HG03175 (cell line): ENCODE measurements at regions not wholly inside any gene's neighbourhood (a gene's known extent, or its start where the extent isn't known, plus 50 kb on each side); places are given as distances from the start of the nearest gene placed in this dataset.

Experiments used
- ATAC-seq: cut with Tn5 transposase; IDR thresholded peaks from one replicate; pipeline ENCODE4 v1.9.1; 2021; ENCODE audit warnings: mild to moderate bottlenecking, moderate library complexity; ENCODE audit not compliant: unreplicated experiment

- ATAC-seq: no peak
Measured at GRCh38 chr2:241924069-241924908, 54.8 kb downstream of the RTP5 start.

- no peak for ATAC-seq
Measured at GRCh38 chr2:241924909-241925250, 55.4 kb downstream of the RTP5 start.

GRCh38 chr2:241925277-241925676 is 55.7 kb downstream of the RTP5 start:
- no peak for ATAC-seq

GRCh38 chr2:241925821-241926441 is 56.4 kb downstream of the RTP5 start:
- ATAC-seq: no peak

GRCh38 chr2:241926541-241927311 is 57.2 kb downstream of the RTP5 start:
- ATAC-seq: no peak

- ATAC-seq: no peak
Measured at GRCh38 chr2:241929551-241930490, 60.3 kb downstream of the RTP5 start.

- ATAC-seq: no peak
Measured at GRCh38 chr2:241931084-241931975, 61.8 kb downstream of the RTP5 start.

- ATAC-seq: no peak
Measured at GRCh38 chr2:241931976-241932898, 62.7 kb downstream of the RTP5 start.

- ATAC-seq: no peak
Measured at GRCh38 chr2:241932899-241933178, 63.3 kb downstream of the RTP5 start.

- ATAC-seq: no peak
Measured at GRCh38 chr2:241933179-241933911, 63.8 kb downstream of the RTP5 start.

GRCh38 chr2:241935314-241935713 is 65.8 kb downstream of the RTP5 start:
- ATAC-seq: no peak

GRCh38 chr2:241935774-241936173 is 66.2 kb downstream of the RTP5 start:
- no peak for ATAC-seq

- no peak for ATAC-seq
Measured at GRCh38 chr2:241936457-241937133, 67.1 kb downstream of the RTP5 start.

- no peak for ATAC-seq
Measured at GRCh38 chr2:241937297-241937696, 67.8 kb downstream of the RTP5 start.

GRCh38 chr2:241939541-241939940 is 70.0 kb downstream of the RTP5 start:
- ATAC-seq: no peak

GRCh38 chr2:241940329-241940728 is 70.8 kb downstream of the RTP5 start:
- ATAC-seq: no peak

- ATAC-seq: no peak
Measured at GRCh38 chr2:241941691-241942301, 72.3 kb downstream of the RTP5 start.
